ENCODE measurements at regions not wholly inside any gene's neighbourhood (a gene's known extent, or its start where the extent isn't known, plus 50 kb on each side); places are given as distances from the start of the nearest gene placed in this dataset.
"Not testable (repeated sequence)": the region's sequence is repeated elsewhere in the genome, so short reads cannot be mapped to it uniquely, and the experiment has no call there.

DNA sequence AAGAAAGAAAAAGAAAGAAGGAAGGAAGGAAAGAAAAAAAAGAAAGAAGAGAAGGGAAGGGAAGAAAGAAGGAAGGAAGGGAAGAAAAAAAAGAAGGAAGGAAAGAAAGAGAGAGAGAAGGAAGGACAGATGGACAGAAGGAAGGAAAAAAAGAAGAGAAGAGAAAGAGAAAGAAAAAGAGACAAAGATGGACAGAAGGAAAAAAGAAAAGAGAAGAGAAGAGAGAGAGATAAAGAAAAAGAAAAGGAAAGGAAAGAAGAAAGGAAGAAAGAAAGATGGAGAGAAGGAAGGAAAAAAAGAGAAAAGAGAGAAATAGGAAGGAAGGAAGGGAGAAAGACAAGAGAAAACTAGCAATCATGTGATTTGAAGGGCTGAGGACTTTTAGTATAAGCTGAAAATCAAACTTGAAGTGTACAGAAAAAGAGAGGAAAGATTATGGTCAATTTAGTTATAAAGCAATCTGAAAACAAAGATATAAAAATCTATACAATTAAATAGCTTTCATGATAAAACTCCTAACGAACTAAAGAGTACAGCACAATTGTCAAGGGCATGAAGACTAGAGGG lies 115.3 kb downstream of the LTN1 start:
- no peak for DNase-seq

DNA sequence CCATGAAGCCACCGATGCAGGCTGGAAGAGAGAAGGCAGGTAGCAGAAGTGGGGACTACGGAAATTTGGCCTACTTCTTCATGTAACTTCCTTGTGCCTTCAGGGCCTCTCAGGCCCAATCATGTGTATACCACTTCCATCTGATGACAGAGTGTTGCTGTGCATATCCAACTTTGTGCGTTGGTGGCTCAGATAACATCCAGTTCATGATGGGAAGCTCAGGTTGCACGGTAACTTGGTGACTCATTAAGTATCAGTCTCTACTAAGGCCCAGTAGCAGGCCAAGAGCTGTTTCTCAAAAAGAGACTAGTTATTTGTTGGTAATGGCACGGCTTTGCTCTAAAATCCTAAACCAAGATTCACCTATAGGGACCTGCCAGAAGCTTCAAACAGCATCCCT lies 117.6 kb downstream of the LTN1 start:
- DNase-seq: no peak

- no peak for DNase-seq
These were observed 120.5 kb downstream of the LTN1 start for GRCh38 chr21:28872218-28872617.

DNA sequence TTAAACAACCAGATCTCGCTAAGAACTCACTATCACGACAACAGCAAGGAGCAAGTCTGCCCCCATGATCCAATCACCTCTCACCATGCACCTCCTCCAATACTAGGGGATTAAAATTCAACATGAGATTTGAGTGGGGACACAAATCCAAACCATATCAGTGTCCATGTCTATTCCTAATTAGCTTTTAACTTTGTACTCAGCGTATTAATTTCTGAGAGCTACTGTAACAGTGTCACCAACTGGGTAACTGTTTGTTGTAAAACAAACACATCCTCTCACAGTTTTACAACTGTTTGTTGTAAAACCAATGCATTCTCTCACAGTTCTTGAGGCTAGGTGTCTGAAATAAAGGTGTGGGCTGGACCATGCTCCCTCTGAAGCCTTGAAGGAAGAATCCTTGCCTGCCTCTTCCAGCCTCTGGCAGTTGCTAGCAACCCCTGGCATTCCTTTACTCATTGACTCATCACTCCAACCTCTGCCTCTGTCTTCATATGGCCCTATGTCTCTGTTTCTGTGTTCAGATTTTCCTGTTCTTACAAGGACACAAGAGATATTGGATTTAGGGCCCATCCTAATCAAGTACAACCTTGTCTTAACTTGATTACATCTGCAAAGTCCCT lies 121.2 kb downstream of the LTN1 start:
- no peak for DNase-seq

DNA sequence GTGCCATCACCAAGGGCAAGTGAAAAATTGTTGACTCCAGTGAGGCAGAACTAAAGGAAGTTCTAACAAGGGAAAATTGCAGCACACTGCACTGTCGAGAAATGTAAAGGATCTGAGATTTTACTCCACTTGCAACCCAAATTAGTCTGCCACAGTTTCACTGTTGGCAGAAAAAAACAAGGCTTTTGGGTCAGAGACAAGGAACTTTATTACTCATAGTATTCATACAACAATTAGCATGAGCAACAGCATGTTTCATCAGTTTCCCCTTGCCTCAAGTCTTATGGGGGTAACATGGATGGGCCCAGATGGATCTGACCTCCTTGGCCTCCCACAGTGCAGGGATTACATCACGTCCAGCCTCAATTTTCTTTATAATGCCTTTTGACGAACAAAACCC lies 125.3 kb downstream of the LTN1 start:
- DNase-seq: no peak

DNA sequence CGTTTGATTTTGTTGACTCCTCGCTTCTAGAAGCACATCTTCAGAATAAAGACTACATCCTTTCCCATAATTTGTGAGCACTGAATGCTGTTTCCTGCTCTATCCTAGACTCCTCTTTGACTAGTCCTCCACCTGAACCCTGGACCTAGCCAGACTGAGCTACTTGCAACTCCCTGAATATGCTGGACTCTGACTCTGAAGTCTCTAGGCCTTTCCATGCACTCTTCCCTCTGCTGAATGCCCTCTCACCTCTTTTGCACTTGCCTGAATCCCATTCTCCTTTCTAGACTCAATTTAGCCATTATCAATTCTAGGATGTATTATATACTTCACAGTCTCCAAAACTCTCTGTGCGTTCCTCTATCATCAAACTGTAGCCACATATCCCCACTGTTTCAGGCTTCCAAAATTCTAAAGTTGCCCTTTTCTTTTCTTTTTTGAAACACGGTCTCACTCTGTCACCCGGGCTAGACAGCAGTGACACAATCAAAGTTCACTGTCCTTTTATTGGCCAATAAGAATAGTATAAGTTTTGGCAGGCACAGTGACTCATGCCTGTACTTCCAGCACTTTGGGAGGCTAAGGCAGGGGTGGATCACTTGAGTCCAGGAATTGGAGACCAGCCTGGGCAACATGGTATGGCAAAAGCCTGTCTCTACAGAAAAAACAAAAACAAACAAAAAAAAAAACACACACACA lies 127.0 kb downstream of the LTN1 start:
- DNase-seq: no peak

DNA sequence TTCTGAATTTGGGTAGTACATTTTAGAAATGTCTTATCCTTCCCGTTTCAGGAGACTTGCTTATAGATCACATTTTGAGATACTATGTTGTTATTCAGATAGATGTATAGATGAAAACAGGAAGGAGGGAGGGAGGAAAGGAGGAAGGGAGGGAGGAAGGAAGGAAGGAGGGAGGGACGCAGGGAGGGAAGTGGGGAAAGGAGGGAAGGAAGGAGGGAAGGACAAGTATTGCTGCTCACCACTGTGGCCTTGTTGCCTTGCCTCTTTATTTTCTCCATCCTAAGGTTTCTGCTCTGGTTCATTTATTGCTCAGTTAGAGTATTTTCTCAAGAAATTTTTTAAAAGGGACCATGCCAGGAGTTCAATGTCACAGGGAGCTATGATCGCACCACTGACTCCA lies 134.3 kb downstream of the LTN1 start:
- no peak for DNase-seq

GRCh38 chr21:28857752-28858151 lies 134.9 kb downstream of the LTN1 start:
- no peak for DNase-seq

DNA sequence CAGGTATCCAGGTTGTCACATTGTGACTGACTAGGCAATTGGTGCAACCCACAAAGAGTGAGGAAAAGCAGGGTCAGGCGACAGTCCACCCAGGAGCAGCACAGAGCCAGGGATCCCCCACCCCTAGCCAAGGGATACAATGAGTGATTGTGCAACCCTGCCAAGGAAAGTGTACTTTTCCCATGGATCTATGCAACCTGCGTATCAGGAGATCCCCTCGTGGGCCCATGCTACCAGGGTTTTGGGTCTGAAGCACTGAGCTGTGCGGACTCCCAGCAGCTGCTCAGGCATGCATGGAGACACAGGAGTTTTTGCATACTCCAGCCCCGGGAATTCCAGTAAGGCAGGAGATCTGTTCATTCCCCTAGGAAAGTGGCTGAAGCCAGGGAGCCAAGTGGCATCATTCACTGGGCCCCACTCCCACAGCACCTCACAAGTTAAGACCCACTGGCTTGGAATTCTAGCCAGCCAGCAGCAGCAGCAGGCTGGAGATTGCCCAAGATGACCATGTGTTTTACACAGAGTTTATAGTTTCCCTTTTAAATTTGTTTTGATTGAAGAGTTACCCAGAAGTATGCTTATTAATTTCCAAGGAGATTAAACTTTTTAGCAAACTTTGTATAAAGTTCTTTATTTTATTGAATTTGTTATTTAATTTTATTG lies 136.0 kb downstream of the LTN1 start:
- DNase-seq: no peak

GRCh38 chr21:28852706-28853105 lies 140.0 kb downstream of the LTN1 start:
- no peak for DNase-seq

GRCh38 chr21:28851645-28852044 lies 141.0 kb downstream of the LTN1 start:
- no peak for DNase-seq

DNA sequence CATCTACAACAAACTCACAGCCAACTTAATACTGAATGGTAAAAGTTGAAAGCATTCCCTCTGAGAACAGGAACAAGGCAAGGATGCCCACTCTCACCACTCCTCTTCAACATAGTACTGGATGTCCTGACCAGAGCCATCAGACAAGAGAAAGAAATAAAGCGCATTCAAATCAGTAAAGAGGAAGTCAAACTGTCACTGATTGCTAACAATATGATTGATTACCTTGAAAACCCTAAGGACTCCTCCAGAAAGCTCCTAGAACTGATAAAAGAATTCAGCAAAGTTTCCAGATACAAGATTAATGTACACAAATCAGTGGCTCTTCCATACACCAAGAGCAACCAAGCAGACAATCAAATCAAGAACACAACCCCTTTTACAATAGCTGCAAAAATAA lies 153.4 kb downstream of the LTN1 start:
- not testable (repeated sequence) for DNase-seq

DNA sequence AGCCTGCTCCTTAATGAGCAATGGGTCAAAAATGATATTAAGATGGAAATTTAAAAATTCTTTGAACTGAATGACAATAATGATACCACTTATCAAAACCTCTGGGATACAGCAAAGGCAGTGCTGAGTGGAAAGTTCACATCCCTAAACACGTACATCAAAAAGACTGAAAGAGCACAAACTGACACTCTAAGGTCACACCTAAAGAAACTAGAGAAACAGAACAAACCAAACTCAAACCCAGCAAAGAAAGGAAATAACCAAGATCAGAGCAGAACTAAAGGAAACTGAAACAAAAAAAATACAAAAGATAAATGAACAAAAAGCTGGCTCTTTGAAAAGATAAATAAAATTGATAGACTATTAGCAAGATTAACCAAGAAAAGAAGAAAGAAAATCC lies 155.3 kb downstream of the LTN1 start:
- not testable (repeated sequence) for DNase-seq

GRCh38 chr21:28836588-28836987 lies 156.1 kb downstream of the LTN1 start:
- DNase-seq: not testable (repeated sequence)

- no peak for DNase-seq
These were observed 158.1 kb downstream of the LTN1 start for GRCh38 chr21:28834335-28835238.

DNA sequence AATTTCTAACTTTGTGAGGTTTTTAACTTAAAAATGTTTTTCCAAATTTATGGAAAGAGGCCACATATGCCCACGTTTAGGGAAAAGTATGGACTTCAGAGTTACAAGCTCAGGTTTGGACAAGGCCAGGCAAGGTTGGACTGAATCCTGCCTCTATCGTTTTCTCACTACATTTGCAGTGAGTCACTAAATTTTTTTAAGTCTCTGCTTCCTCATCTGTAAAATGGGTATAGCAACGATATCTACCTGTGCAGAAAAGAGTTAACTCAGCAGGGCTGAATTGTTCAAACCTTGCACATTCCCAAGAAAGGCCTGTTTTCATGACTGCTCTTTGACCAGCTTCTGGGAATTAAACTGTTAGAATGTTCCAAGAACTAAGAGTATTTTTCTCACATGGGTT lies 159.1 kb downstream of the LTN1 start:
- no peak for DNase-seq

GRCh38 chr21:28833182-28833581 lies 159.5 kb downstream of the LTN1 start:
- no peak for DNase-seq

DNA sequence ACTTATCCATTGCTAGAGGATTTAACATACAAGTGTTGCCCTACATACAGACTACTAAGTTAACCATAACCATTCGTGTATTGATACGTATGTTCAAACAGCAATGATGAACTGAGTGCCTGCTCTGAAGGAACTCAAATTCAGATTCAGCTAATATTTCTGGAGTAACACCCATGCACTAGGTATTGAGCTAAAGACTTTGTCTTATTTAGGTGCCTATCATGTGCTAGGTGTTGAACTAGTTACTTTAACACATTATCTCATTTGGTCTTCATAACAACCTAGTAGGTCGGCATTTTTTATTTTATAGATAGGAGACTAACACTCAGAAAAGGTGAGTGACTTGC lies 160.0 kb downstream of the LTN1 start:
- DNase-seq: no peak

DNA sequence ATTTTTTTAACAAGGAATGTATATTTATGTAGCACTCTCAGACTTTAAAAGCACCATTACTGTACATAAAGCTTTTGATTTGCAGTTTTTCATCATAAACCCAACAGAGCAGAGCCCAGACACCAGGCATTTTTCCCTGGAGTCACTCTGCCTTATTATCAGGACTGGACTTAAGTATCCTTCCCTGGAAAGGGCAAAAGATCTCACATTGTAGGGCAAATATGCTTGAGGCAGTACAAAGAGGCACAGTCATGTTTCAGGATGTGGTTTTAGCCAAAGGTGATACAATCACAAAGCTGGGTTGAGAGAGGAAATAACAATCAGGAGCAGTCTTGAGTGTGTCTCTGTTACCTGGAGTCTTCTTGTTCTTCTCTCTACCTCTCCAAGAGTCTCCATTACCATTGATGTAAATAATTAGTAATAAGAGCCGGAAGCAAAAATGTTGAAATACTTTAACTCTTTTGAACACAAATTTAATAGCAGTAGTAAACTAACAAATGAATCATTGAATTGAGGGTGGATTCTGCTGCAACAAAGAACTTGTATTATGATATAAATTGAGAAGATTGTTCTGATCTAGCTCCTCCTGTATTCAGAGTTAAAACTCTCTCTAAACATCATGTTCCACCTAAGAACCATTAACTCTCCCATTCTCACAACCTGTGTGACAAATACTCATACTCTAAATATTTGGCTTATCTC lies 160.5 kb downstream of the LTN1 start:
- no peak for DNase-seq

DNA sequence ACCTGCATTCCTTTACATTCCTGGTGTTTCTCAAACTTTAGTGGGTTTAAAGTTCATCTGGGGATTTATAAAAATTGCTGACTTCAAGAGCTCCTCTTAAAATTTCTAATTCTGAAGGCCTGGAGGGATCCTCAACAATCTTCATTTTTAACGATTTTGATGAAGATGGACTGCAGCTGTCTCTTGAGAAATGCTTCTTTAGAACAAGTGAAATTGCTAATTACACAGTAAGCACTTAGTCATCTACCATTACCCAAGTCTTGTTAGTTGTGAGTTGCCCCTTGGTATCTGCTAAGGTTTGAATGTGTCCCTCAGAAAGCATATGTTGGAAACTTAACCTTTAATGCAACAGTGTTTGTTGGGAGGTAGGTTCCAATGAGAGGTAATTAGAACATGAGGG lies 163.7 kb downstream of the LTN1 start:
- DNase-seq: no peak

DNA sequence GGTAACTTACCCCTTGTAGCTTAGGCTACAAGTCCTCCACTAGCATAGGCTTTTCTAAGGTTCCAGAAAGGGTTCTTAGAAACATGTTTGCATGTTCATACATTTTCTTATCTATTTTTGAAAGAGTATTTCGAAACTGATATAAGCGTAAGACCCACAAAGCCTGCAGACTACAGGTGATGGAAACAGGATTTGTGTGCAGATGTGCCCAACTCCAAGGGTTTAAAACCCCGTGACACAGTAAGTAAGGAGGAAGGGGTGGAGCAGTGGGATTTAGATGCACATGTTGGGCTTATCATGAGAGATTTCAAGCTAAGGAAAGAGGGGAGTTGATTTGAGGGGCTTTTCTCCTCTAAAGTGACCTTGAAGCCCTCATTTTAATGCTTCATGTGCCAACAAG lies 164.7 kb downstream of the LTN1 start:
- DNase-seq: no peak

DNA sequence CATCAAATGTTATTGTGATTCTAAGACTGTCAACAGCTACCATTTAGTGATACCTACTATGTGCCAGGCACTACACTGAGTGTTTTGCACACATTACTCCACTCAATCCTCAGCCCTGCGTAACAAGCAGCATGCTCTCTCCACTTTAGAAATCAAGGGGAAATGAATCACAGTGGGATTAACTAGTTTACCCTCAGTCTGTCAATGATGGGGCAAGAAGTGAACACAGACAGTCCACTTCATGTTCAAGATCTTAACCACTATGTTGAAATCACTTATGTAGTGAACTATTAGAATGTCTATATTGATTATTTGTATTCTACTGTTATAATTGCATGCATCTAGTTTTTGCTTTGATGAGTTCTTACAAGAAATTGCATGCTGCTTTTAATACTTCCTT lies 165.3 kb downstream of the LTN1 start:
- no peak for DNase-seq

- no peak for DNase-seq
These were observed 166.1 kb downstream of the LTN1 start for GRCh38 chr21:28826569-28826968.
